ENCODE measurements at regions not wholly inside any gene's neighbourhood (a gene's known extent, or its start where the extent isn't known, plus 50 kb on each side); places are given as distances from the start of the nearest gene placed in this dataset.

DNA sequence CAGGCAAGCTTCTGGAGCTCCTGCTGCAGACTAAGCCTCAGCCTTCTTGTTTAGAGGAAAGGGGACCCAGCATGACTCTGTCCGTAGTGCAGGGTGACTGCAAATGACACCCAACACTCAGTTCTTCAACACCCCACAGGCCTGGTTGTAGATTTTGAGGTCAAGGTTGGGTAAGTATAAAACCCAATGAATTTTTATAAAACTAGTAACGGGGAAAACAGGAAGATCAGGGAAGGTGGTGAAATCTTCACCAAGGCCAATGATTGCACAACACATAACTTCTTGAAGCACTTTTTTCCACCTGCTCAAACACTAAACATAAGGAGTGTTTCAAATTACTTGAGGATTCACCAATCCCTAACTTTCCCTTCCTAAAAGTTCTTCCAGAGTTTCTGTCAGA lies 89.4 kb upstream of the JAK1 start:
- TF ChIP-seq POLR2AphosphoS5 (IDR thresholded peaks at IDR 0.05; ENCODE audit: low read depth, low read length) (no peak), POLR2A (IDR thresholded peaks at IDR 0.05; ENCODE audit: low read depth, low read length) (no peak)
